GM12891 (cell line): ENCODE measurements at regions not wholly inside any gene's neighbourhood (a gene's known extent, or its start where the extent isn't known, plus 50 kb on each side); places are given as distances from the start of the nearest gene placed in this dataset.

Experiments used
- POLR2A ChIP-seq: IDR thresholded peaks from 2 replicates; pipeline ENCODE4 v1.6.1; 2011; ENCODE audit warnings: low read depth, low read length, control low read depth
- POLR2AphosphoS5 ChIP-seq: IDR thresholded peaks from 2 replicates; pipeline ENCODE4 v1.6.1; 2011; ENCODE audit warnings: low read depth, low read length, control low read depth

GRCh38 chr4:180640193-180640592 is 1603.0 kb upstream of the TENM3 start:
- TF ChIP-seq POLR2A = no peak
- TF ChIP-seq POLR2AphosphoS5 = no peak
